ENCODE measurements at regions not wholly inside any gene's neighbourhood (a gene's known extent, or its start where the extent isn't known, plus 50 kb on each side); places are given as distances from the start of the nearest gene placed in this dataset.

- intact Hi-C loops (cut with micrococcal nuclease): no loop called here
- Histone ChIP-seq H4K20me1 (ENCODE audit: insufficient read depth) (no peaks in the 10 kb centered on the region), H3K79me2 (ENCODE audit: insufficient read depth, low read length) (no peaks in the 10 kb centered on the region), H3K9me3 (ENCODE audit: control insufficient read depth in 1 of 2, insufficient read depth in 1 of 2, low read depth in 1 of 2, low read length in 2 of 2) (no peaks in the 10 kb centered on the region), H3K27ac (ENCODE audit: low read depth, low read length) (no peak overlapping the region), H3K27me3 (ENCODE audit: insufficient read depth, low read length) (no peaks in the 10 kb centered on the region), H3K4me2 (ENCODE audit: low read length) (no peak overlapping the region), H3K4me1 (ENCODE audit: control insufficient read depth in 1 of 2, insufficient read depth in 2 of 2, low read length in 2 of 2) (no peaks in the 10 kb centered on the region), H3K9ac (ENCODE audit: low read length) (no peak overlapping the region), H3K9me2 (ENCODE audit: insufficient read depth) (no peaks in the 10 kb centered on the region), H3K36me3 (ENCODE audit: control insufficient read depth in 1 of 2, insufficient read depth in 2 of 2, low read length in 2 of 2) (no peaks in the 10 kb centered on the region), H3K4me3 (replicated peaks in 1 of 2; ENCODE audit: low read depth in 1 of 2, low read length in 2 of 2) (no peak overlapping the region), H2AFZ (ENCODE audit: low read depth, low read length, poor library complexity, severe bottlenecking) (no peak overlapping the region)
- RAD21 ChIA-PET (ENCODE audit: low non-redundant PET in 1 of 2, low total read pairs in 2 of 2, uncharacterized antibody in 2 of 2, unreplicated experiment in 2 of 2): no interaction called here
- no TSS peak for BruUV-seq (replicated peaks)
- CTCF ChIA-PET: no interaction called here
- DNase-seq (ENCODE audit: low read depth, low spot score) (no peak), ATAC-seq (no peak)
- TF ChIP-seq RAD21 (IDR thresholded peaks at IDR 0.05; ENCODE audit: low read depth) (no peak), MAX (IDR thresholded peaks at IDR 0.05) (no peak), ATF3 (IDR thresholded peaks at IDR 0.05) (no peak), SRF (IDR thresholded peaks at IDR 0.05; ENCODE audit: low read depth) (no peak), ELF1 (IDR thresholded peaks at IDR 0.05; ENCODE audit: borderline replicate concordance, low read depth) (no peak), POLR2AphosphoS5 (IDR thresholded peaks at IDR 0.05; ENCODE audit: low read depth, low read length) (no peak), FOSL1 (IDR thresholded peaks at IDR 0.05; ENCODE audit: low read depth) (no peak), ZFX (IDR thresholded peaks at IDR 0.05) (no peak), SIN3A (IDR thresholded peaks at IDR 0.05; ENCODE audit: low read depth) (no peak), POLR2A (IDR thresholded peaks at IDR 0.05; ENCODE audit: borderline replicate concordance, extremely low read depth, insufficient read depth, insufficient read length) (no peak), EZH2phosphoT487 (IDR thresholded peaks at IDR 0.05; ENCODE audit: borderline replicate concordance) (no peak)
- POLR2A ChIA-PET: no interaction called here
Measured at GRCh38 chr9:95719354-95719753, 156.1 kb upstream of the ERCC6L2 start.

- no peaks in the 10 kb centered on the region for H3K79me2 ChIP-seq (ENCODE audit: insufficient read depth, low read length)
- intact Hi-C loops (cut with micrococcal nuclease): no loop called here
- H3K4me3 ChIP-seq (replicated peaks in 1 of 2; ENCODE audit: low read depth in 1 of 2, low read length in 2 of 2): no peak overlapping the region
- ATAC-seq: no peak
- no peak for DNase-seq (ENCODE audit: low read depth, low spot score)
- TF ChIP-seq EZH2phosphoT487 (IDR thresholded peaks at IDR 0.05; ENCODE audit: borderline replicate concordance): no peak
- TF ChIP-seq POLR2AphosphoS5 (IDR thresholded peaks at IDR 0.05; ENCODE audit: low read depth, low read length): no peak
- TF ChIP-seq CEBPB (IDR thresholded peaks at IDR 0.05; ENCODE audit: low read depth): no peak
- TF ChIP-seq SIN3A (IDR thresholded peaks at IDR 0.05; ENCODE audit: low read depth): no peak
- no peak for TF ChIP-seq REST (IDR thresholded peaks at IDR 0.05; ENCODE audit: low read depth)
- no peak for TF ChIP-seq SP1 (IDR thresholded peaks at IDR 0.05; ENCODE audit: low read depth)
- TF ChIP-seq JUND (IDR thresholded peaks at IDR 0.05): no peak
- TF ChIP-seq ZBTB33 (IDR thresholded peaks at IDR 0.05; ENCODE audit: extremely low read depth, insufficient replicate concordance, low read length): no peak
- CTCF ChIA-PET: interaction anchor here (1.0 kb wide), 1 partner anchor 18 kb away, joined by 4 read pairs; no protein-coding TSS in a partner anchor
- POLR2A ChIA-PET: no interaction called here
- H3K9me3 ChIP-seq (ENCODE audit: control insufficient read depth in 1 of 2, insufficient read depth in 1 of 2, low read depth in 1 of 2, low read length in 2 of 2): no peaks in the 10 kb centered on the region
- no peaks in the 10 kb centered on the region for H3K4me1 ChIP-seq (ENCODE audit: control insufficient read depth in 1 of 2, insufficient read depth in 2 of 2, low read length in 2 of 2)
- H3K36me3 ChIP-seq (ENCODE audit: control insufficient read depth in 1 of 2, insufficient read depth in 2 of 2, low read length in 2 of 2): no peaks in the 10 kb centered on the region
- BruUV-seq (replicated peaks): no TSS peak
- H3K27ac ChIP-seq (ENCODE audit: low read depth, low read length): no peak overlapping the region
- no peaks in the 10 kb centered on the region for H3K9me2 ChIP-seq (ENCODE audit: insufficient read depth)
- no peaks in the 10 kb centered on the region for H4K20me1 ChIP-seq (ENCODE audit: insufficient read depth)
- H3K9ac ChIP-seq (ENCODE audit: low read length): no peak overlapping the region
- H2AFZ ChIP-seq (ENCODE audit: low read depth, low read length, poor library complexity, severe bottlenecking): no peak overlapping the region
- H3K27me3 ChIP-seq (ENCODE audit: insufficient read depth, low read length): no peaks in the 10 kb centered on the region
- RAD21 ChIA-PET (ENCODE audit: low non-redundant PET in 1 of 2, low total read pairs in 2 of 2, uncharacterized antibody in 2 of 2, unreplicated experiment in 2 of 2): no interaction called here
- H3K4me2 ChIP-seq (ENCODE audit: low read length): no peak overlapping the region
Measured at GRCh38 chr9:95718263-95718662, 157.2 kb upstream of the ERCC6L2 start.
